Medulla oblongata (tissue), 1 donor: ENCODE measurements at regions not wholly inside any gene's neighbourhood (a gene's known extent, or its start where the extent isn't known, plus 50 kb on each side); places are given as distances from the start of the nearest gene placed in this dataset.

Source experiments
- DNase-seq: peaks from one replicate; pipeline ENCODE4 v3.0.0-alpha.2; 2015; ENCODE audit errors: extremely low spot score

- DNase-seq: no peak
Measured at GRCh38 chr10:60728056-60728455, 50.2 kb upstream of the CDK1 start.

DNA sequence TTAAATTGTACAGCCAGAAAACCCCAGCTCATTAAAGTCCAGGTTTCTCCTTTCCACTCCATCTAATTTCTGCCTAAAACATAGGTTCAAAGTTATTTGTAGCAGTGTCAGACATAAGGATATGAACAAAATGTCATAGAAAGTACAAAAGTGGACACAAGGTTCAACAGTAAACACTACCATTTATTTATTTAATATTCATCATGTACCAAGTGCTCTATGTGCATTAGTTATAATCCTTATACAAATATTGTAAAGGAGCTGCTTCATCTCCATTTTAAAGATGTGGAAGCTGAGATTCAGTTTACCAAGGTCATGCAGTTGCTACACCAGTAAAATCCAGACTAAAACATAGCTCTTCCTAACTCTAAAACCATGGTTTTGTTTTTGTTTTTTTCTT lies 52.0 kb upstream of the CDK1 start:
- DNase-seq: no peak

DNA sequence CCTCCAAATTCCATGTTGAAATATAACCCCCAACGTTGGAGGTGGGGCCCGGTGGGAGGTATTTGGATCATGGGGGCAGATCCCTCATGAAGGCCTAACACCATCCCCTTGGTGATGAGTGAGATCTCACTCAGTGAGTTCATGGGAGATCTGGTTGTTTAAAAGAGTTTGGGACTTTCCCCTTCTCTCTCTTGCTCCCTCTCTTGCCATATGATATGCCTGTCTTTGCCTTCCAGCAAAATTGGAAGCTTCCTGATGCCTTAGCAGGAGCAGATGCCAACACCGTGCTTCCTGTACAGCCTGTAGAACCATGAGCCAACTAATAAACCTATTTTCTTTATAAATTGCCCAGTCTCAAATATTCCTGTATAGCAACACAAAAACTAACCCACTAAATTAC lies 55.7 kb upstream of the CDK1 start:
- DNase-seq: no peak

DNA sequence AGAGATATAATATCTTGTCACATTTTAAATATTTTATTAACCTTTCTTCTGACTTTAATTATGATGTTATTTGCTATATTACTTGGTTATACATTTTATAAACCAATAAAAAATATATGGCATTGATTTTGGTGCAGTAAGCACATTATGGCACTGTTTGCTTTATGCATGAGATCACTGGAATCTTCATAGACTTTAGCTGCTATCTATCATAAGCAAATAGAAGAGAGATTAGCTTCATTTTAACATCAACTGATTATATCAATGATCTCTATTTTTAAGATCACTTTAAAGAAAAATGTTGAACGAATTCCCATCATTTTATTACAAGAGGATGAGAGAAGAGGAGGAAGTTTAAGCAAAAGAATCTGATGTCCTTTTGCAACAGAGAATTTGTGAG lies 58.6 kb upstream of the CDK1 start:
- no peak for DNase-seq

GRCh38 chr10:60718886-60719285 lies 59.4 kb upstream of the CDK1 start:
- DNase-seq: no peak

- DNase-seq: no peak
Measured at GRCh38 chr10:60717852-60718251, 60.4 kb upstream of the CDK1 start.

DNA sequence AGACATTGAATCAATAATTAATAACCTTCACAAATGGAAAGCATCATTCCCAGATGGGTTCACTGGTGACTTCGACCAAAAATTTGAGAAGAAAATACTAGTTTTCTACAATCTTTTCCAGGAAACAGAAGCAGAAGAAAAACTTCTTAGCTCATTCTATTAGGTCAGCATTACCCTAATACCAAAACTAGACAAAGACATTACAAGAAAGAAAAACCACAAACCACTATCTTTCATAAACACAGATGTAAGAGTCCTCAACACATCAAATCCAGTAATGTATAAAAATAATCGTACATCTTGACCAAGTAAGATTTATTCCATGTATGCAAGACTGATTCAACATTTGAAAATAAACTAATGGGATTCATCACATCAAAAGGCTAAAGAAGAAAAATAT lies 64.0 kb upstream of the CDK1 start:
- no peak for DNase-seq

GRCh38 chr10:60711496-60711895 lies 66.8 kb upstream of the CDK1 start:
- no peak for DNase-seq

DNA sequence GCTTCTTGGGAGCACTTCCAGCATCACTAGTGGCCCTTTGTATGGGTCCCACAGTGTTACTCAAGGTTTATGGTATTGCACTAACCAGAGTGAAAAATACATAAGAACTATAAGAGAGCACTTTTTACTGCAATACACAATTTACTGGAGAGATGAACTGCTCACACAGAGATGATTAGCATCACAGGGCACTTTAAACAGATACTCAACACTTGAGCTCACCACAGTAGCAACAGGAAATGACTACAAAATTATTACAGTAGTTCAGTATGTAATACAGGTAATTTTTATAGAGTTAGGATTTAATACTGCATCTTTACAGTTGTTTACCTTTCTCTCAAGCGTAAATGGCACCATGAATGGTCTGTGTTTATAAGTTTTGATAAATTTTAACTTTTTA lies 68.2 kb upstream of the CDK1 start:
- no peak for DNase-seq

- no peak for DNase-seq
Measured at GRCh38 chr10:60708666-60709065, 69.6 kb upstream of the CDK1 start.

DNA sequence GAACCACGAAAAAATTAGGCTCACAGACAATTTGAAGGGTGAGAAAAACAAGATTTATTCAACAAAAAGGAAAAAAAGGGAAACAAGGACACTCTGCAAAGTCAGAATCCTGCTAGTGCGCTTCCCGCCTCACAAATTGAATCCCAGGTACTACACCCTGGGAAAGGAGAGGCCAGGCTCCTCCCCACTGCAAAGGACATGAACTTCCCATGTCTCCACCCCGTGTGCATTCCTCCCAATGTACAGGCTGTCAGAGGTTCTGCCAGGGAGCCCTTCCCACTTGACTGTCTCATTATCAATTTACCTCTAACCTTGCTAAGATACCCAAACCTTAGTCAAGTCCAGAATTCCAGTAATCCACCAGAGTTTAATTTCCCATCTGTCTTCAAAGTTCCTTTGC lies 70.4 kb upstream of the CDK1 start:
- no peak for DNase-seq

DNA sequence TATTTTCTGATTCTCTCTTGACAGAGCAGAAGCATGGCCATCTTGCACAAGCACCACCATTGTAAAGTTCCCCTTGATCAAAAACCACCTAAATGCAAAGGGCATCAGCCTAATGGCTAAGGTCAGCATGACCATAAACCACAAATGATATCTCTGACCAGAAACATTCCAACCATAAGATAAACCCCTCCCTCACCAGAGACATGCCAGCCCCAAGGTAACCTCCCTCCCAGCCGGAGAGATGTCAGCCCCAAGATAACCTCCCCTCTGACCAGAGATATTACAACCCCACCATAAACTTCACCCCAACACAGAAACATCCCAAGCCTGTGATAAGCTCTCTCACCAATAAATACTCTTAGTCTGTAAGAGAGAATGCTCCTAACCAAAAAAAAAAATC lies 72.1 kb upstream of the CDK1 start:
- no peak for DNase-seq

DNA sequence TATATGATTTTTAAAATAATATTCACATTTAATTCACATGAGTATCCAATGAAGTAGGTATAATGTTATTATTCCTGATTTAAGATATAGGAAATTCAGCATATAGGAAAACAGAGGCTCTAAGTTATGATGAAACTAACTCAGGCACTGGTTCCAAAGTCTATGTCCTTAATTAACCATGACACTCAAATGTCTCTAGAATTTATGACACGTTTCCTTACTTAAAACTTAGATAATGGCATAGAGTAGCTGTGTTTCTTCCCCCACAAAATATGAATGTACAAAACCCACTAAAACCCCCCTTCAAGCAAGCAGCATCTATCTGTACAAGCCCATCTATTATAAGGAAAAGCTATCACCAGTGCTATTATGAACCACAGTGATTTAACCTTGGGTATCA lies 72.9 kb upstream of the CDK1 start:
- DNase-seq: no peak

DNA sequence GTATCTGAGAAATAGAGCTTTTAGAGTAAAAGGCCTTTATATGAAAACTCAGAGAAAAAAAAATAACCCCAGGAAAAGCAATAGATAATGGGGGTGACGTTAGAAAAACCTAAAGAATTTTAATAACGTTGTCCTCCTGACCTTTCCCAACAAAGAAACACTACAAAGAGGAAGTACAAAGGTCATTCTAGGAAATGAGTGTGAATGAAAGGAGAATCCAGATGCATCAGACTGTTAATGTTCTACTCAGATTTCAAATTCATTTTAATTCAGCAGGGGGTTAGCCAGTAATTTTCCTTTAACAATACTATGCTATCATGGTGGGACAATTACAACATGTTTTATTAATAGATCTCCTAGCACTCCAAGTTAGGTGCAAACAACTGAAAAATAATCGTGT lies 73.8 kb upstream of the CDK1 start:
- DNase-seq: no peak

- DNase-seq: no peak
Measured at GRCh38 chr10:60703266-60704041, 74.8 kb upstream of the CDK1 start.

GRCh38 chr10:60687679-60688078 lies 90.6 kb upstream of the CDK1 start:
- no peak for DNase-seq

DNA sequence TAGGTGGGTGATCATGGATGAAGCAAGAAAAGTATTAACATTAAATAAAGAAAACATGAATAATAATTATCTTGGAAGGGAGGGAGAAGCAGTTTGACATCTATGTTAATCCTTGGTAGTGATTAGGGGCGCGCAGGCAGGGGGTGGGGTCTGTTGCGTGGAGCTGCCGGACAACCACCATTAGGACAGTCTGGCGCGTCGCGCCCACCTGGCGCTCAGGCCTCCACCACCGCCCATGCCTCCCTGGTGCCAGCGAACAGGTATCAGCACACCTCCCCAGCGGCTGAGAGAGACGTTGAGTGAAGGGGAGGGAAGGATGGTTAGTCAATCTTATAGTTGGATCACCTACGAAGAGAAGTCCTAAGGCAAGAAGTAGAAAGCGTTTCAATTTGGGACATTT lies 94.2 kb upstream of the CDK1 start:
- no peak for DNase-seq

- DNase-seq: no peak
Measured at GRCh38 chr10:60681103-60681502, 97.2 kb upstream of the CDK1 start.

DNA sequence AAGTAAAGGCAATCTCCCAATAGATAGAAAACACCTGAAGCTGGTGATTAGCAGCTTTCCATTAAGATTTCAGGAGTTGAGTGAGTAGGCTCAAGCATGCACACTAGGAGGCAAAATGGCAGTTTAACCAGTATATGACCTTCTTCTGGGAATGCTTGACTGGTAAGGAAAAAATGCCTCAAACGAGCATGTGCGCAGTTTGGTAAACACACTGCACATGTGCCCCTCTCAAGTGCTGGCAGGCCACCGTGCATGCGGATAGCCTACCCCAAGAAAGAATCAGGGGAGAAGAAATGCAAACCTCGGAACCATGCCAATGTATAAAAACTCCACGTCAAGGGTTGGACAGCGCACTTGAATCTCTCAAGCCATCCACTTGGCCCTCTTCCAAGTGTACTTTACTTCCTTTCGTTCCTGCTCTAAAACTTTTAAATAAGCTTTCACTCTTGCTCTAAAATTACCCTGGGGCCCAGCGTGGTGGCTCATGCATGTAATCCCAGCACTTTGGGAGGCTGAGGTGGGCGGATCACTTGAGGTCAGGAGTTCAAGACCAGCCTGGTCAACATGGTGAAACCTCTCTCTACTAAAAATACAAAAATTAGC lies 98.8 kb upstream of the CDK1 start:
- DNase-seq: no peak

DNA sequence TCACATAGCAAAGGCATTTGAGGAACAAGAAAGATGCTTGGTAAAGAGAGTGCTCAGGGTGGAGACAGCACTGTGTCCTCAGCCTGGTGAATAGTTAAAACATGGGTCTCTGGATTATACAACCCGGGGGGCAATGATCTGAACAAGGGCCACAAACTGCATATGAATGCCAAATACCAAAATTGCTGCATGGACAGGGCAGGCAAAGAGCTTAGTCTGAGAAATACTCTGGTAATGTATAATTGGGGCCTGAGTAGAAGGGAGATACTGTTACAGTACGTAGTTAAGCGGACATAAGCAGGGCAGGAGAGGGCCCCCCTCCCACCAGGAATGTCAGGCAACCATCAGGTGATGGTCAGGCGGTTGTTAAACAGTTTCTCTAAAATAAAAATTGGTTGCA lies 99.3 kb upstream of the CDK1 start:
- no peak for DNase-seq

DNA sequence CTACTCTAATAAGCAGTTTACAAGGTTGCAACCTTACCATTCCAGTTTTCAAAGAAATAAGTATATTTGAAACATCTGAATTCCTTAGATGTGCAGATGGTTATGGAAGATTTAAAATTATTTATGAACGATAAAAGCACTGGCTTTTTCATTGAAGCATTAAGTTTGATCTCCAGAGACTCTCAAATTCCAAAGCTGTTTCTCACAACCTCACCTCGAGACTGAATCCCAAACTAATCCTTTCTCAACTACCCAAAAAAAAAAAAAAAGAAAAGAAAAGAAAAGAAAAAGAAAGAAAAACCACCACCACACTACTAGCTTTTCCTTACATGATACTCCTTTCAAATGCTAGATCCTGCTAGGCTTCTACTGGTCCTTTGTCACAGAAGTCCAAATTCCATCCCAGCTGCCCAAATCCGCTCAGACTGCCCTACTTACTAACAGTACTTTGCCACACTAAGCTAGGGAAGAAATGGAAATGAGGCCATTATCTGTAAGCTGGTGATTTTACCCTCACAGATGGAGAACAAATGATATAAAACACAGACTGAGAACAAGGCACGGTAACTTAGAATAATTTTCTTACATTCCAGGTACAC lies 100.6 kb upstream of the CDK1 start:
- DNase-seq: no peak

- no peak for DNase-seq
Measured at GRCh38 chr10:60675236-60675635, 103.0 kb upstream of the CDK1 start.

DNA sequence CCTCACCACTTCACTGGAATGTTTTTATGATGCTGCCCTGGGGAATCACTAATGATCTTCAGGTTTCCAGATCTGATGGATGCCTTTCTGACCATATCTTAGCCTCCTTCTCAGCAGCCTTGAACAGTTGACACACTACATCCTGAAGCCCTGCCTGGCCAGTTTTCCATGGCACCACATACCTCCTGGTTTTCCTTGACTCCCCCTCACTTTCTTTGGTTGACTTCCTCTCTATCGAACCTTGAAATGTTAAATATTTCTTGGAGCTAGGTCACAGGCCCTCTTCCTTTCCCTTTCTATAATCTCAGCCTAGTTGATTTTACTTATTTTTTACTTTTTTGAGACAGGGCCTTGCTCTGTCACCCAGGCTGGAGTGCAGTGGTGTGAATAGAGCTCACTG lies 108.8 kb upstream of the CDK1 start:
- no peak for DNase-seq
